Gastroesophageal sphincter (tissue), 3 donors: ENCODE measurements at regions not wholly inside any gene's neighbourhood (a gene's known extent, or its start where the extent isn't known, plus 50 kb on each side); places are given as distances from the start of the nearest gene placed in this dataset.

Experiments used
- CTCF ChIP-seq, 4 experiments: fragments of 200-600 bp in 2 of 4; fragments of 450-650 bp in 2 of 4; sonication (generic) in 1 of 4; IDR thresholded peaks; one replicate each; pipeline ENCODE4 v1.5.1; 2017 to 2019; ENCODE audit warnings: antibody characterized with exemption in 4 of 4, mild to moderate bottlenecking in 2 of 4, moderate library complexity in 2 of 4
- POLR2A ChIP-seq, 2 donors: fragments of 450-650 bp; IDR thresholded peaks; one replicate each; pipeline ENCODE4 v1.6.1; 2017; ENCODE audit warnings: antibody characterized with exemption in 2 of 2, mild to moderate bottlenecking in 2 of 2, moderate library complexity in 1 of 2
- POLR2AphosphoS5 ChIP-seq: sonication (generic); formaldehyde crosslinking; IDR thresholded peaks from one replicate; pipeline ENCODE4 v1.6.1; 2017; ENCODE audit warnings: antibody characterized with exemption

DNA sequence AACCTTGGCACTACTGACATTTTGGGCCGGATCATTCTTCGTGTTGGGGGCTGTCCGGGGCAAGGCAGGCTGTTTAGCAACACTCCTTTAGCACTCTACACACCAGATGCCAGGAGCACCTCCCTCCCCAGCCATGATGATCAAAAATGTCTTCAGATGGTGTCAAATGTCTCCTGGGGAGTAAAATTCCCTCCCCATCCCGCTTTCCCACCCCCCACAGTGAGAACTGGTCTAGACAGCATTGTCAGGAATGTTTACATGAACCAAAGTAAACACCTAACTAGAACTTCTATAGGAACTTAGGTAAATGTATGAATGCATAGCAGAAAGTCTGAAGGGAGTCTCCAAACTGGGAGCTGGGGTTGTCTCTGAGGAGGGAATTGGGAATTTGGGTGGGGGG is 70.0 kb upstream of the TOP1 start:
- TF ChIP-seq CTCF (IDR thresholded peaks at IDR 0.05) (no peak), POLR2A (IDR thresholded peaks at IDR 0.05) (no peak), POLR2AphosphoS5 (no peak)
